ENCODE measurements at regions not wholly inside any gene's neighbourhood (a gene's known extent, or its start where the extent isn't known, plus 50 kb on each side); places are given as distances from the start of the nearest gene placed in this dataset.

GRCh38 chrY:19628926-19629325, 115.6 kb downstream of the KDM5D start:
- TF ChIP-seq POLR2A (IDR thresholded peaks at IDR 0.05) (no peak), CTCF (IDR thresholded peaks at IDR 0.05) (no peak), POLR2AphosphoS5 (IDR thresholded peaks at IDR 0.05) (no peak)
